GM23338 (cell line): ENCODE measurements at regions not wholly inside any gene's neighbourhood (a gene's known extent, or its start where the extent isn't known, plus 50 kb on each side); places are given as distances from the start of the nearest gene placed in this dataset.

Source experiments
- EZH2 ChIP-seq: fragments of 200-600 bp; sonication (generic); IDR thresholded peaks from one replicate; pipeline ENCODE4 v1.8.0; 2017; ENCODE audit warnings: antibody characterized with exemption, mild to moderate bottlenecking, low read depth; ENCODE audit not compliant: unreplicated experiment
- EZH2phosphoT487 ChIP-seq: fragments of 200-600 bp; sonication (generic); IDR thresholded peaks from one replicate; pipeline ENCODE4 v1.8.1; 2018; ENCODE audit warnings: antibody characterized with exemption; ENCODE audit not compliant: unreplicated experiment
- POLR2AphosphoS5 ChIP-seq: IDR thresholded peaks from 2 replicates; pipeline ENCODE4 v1.6.1; 2016; ENCODE audit warnings: antibody characterized with exemption, low read depth
- TF ChIP-seq, protein P1 (sequence below), 2 experiments: fragments of 200-600 bp in 1 of 2; sonication (generic) in 1 of 2; conservative IDR thresholded peaks; 2 replicates each; pipeline versions ENCODE4 v1.5.1 to v1.6.1; 2016 to 2017; ENCODE audit warnings: antibody characterized with exemption in 2 of 2, low read depth in 2 of 2, mild to moderate bottlenecking in 2 of 2, moderate library complexity in 1 of 2

DNA sequence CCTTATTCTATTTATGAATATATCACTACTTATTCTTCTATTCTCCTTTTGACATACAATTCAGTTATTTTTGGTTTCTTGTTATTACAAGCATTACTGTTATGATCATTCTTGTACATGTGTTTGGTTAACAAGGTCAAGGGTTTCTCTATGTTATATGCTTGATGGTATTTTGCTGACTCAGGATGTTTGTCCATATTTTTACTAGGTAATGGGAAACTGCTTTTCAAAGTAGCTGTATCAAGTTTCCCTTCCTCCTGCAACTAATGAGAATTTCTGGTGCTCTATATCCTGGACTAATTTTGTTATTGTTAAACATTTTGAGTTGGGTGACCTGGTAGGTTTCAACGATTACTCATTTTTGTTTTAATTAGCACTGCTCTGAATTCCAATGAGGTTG lies 841.0 kb downstream of the OTOL1 start:
- TF ChIP-seq, protein P1, sequence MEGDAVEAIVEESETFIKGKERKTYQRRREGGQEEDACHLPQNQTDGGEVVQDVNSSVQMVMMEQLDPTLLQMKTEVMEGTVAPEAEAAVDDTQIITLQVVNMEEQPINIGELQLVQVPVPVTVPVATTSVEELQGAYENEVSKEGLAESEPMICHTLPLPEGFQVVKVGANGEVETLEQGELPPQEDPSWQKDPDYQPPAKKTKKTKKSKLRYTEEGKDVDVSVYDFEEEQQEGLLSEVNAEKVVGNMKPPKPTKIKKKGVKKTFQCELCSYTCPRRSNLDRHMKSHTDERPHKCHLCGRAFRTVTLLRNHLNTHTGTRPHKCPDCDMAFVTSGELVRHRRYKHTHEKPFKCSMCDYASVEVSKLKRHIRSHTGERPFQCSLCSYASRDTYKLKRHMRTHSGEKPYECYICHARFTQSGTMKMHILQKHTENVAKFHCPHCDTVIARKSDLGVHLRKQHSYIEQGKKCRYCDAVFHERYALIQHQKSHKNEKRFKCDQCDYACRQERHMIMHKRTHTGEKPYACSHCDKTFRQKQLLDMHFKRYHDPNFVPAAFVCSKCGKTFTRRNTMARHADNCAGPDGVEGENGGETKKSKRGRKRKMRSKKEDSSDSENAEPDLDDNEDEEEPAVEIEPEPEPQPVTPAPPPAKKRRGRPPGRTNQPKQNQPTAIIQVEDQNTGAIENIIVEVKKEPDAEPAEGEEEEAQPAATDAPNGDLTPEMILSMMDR (conservative IDR thresholded peaks at IDR 0.05; ENCODE audit: low read depth in 2 of 2): no peak
- TF ChIP-seq POLR2AphosphoS5: no peak
- no peak for TF ChIP-seq EZH2phosphoT487
- no peak for TF ChIP-seq EZH2
